ENCODE measurements at regions not wholly inside any gene's neighbourhood (a gene's known extent, or its start where the extent isn't known, plus 50 kb on each side); places are given as distances from the start of the nearest gene placed in this dataset.

DNA sequence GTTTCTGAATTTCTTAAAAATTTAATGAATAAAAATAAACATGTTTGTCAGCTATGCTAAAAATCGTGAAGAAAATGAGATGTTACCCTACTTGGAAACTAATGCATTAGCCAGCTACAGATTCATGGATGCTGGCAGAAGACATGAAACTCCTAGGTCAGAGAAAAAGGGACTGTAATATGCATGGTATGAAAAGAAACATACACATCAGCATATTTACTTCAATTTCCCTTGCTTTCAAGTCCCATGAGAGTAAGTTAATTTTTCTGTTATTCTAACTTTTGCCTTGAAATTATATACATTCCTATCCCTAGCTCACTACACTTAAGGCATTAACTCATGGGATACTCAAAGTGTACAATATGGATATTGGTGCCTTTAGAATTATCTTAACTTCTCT lies 2041.4 kb upstream of the LRRTM1 start:
- TF ChIP-seq, protein P1, sequence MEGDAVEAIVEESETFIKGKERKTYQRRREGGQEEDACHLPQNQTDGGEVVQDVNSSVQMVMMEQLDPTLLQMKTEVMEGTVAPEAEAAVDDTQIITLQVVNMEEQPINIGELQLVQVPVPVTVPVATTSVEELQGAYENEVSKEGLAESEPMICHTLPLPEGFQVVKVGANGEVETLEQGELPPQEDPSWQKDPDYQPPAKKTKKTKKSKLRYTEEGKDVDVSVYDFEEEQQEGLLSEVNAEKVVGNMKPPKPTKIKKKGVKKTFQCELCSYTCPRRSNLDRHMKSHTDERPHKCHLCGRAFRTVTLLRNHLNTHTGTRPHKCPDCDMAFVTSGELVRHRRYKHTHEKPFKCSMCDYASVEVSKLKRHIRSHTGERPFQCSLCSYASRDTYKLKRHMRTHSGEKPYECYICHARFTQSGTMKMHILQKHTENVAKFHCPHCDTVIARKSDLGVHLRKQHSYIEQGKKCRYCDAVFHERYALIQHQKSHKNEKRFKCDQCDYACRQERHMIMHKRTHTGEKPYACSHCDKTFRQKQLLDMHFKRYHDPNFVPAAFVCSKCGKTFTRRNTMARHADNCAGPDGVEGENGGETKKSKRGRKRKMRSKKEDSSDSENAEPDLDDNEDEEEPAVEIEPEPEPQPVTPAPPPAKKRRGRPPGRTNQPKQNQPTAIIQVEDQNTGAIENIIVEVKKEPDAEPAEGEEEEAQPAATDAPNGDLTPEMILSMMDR (IDR thresholded peaks at IDR 0.05), result no peak
- no peak for TF ChIP-seq POLR2A (IDR thresholded peaks at IDR 0.05)

All from ovary (tissue), 3 donors.